GM11168 (cell line): ENCODE measurements at regions not wholly inside any gene's neighbourhood (a gene's known extent, or its start where the extent isn't known, plus 50 kb on each side); places are given as distances from the start of the nearest gene placed in this dataset.
"Not testable (repeated sequence)": the region's sequence is repeated elsewhere in the genome, so short reads cannot be mapped to it uniquely, and the experiment has no call there.

Source experiments
- in situ Hi-C: fragments of 300-500 bp; cut with MboI; formaldehyde crosslinking; loops from one replicate; pipeline ENCODE4 v1.12.0; 2022; ENCODE audit warnings: low sequenced_read_pairs; ENCODE audit not compliant: unreplicated experiment

- in situ Hi-C loops: no loop called here
Observed at GRCh38 chr6:14999106-14999505, 246.8 kb upstream of the JARID2 start.

- in situ Hi-C loops: no loop called here
Observed at GRCh38 chr6:15001326-15001910, 244.5 kb upstream of the JARID2 start.

GRCh38 chr6:15008269-15008668 lies 237.6 kb upstream of the JARID2 start:
- in situ Hi-C loops: no loop called here

- in situ Hi-C loops: no loop called here
Observed at GRCh38 chr6:15014958-15015357, 230.9 kb upstream of the JARID2 start.

GRCh38 chr6:15016813-15017212 lies 229.1 kb upstream of the JARID2 start:
- in situ Hi-C loops: no loop called here

- in situ Hi-C loops: no loop called here
Observed at GRCh38 chr6:15017261-15017660, 228.6 kb upstream of the JARID2 start.

- in situ Hi-C loops: no loop called here
Observed at GRCh38 chr6:15017803-15018202, 228.1 kb upstream of the JARID2 start.

GRCh38 chr6:15020119-15020770 lies 225.6 kb upstream of the JARID2 start:
- in situ Hi-C loops: no loop called here

GRCh38 chr6:15021074-15021473 lies 224.8 kb upstream of the JARID2 start:
- in situ Hi-C loops: no loop called here

GRCh38 chr6:15023018-15023417 lies 222.9 kb upstream of the JARID2 start:
- in situ Hi-C loops: not testable (repeated sequence)

GRCh38 chr6:15023448-15023847 lies 222.4 kb upstream of the JARID2 start:
- in situ Hi-C loops: no loop called here

- in situ Hi-C loops: no loop called here
Observed at GRCh38 chr6:15025446-15025845, 220.4 kb upstream of the JARID2 start.

GRCh38 chr6:15026832-15027231 lies 219.0 kb upstream of the JARID2 start:
- in situ Hi-C loops: no loop called here

- in situ Hi-C loops: no loop called here
Observed at GRCh38 chr6:15027472-15027871, 218.4 kb upstream of the JARID2 start.

GRCh38 chr6:15032015-15032414 lies 213.9 kb upstream of the JARID2 start:
- in situ Hi-C loops: no loop called here

- in situ Hi-C loops: no loop called here
Observed at GRCh38 chr6:15033850-15034203, 212.0 kb upstream of the JARID2 start.

GRCh38 chr6:15036690-15037245 lies 209.1 kb upstream of the JARID2 start:
- in situ Hi-C loops: no loop called here

- in situ Hi-C loops: no loop called here
Observed at GRCh38 chr6:15037253-15037652, 208.6 kb upstream of the JARID2 start.

- in situ Hi-C loops: no loop called here
Observed at GRCh38 chr6:15038013-15038791, 207.7 kb upstream of the JARID2 start.

GRCh38 chr6:15039136-15039535 lies 206.7 kb upstream of the JARID2 start:
- in situ Hi-C loops: no loop called here

- in situ Hi-C loops: no loop called here
Observed at GRCh38 chr6:15042938-15043337, 202.9 kb upstream of the JARID2 start.
